ENCODE measurements at regions not wholly inside any gene's neighbourhood (a gene's known extent, or its start where the extent isn't known, plus 50 kb on each side); places are given as distances from the start of the nearest gene placed in this dataset.

GRCh38 chr20:60131375-60131774, 173.2 kb downstream of the CDH26 start:
- DNase-seq (ENCODE audit: low read depth) = no peak

- DNase-seq (ENCODE audit: low read depth) = no peak
These were observed 174.1 kb downstream of the CDH26 start for GRCh38 chr20:60132162-60132826.

- DNase-seq (ENCODE audit: low read depth) = no peak
These were observed 174.8 kb downstream of the CDH26 start for GRCh38 chr20:60132827-60133670.

GRCh38 chr20:60135276-60135675, 177.1 kb downstream of the CDH26 start:
- no peak for DNase-seq (ENCODE audit: low read depth)

GRCh38 chr20:60136645-60137401, 178.6 kb downstream of the CDH26 start:
- no peak for DNase-seq (ENCODE audit: low read depth)

GRCh38 chr20:60137657-60138245, 179.5 kb downstream of the CDH26 start:
- DNase-seq (ENCODE audit: low read depth) = peak; percentile 12

- DNase-seq (ENCODE audit: low read depth) = peak; percentile 15
These were observed 180.3 kb downstream of the CDH26 start for GRCh38 chr20:60138256-60139220.

GRCh38 chr20:60139663-60140446, 181.6 kb downstream of the CDH26 start:
- DNase-seq (ENCODE audit: low read depth) = no peak

GRCh38 chr20:60142587-60142986, 184.4 kb downstream of the CDH26 start:
- no peak for DNase-seq (ENCODE audit: low read depth)

GRCh38 chr20:60143261-60143842, 185.1 kb downstream of the CDH26 start:
- no peak for DNase-seq (ENCODE audit: low read depth)

- no peak for DNase-seq (ENCODE audit: low read depth)
These were observed 186.2 kb downstream of the CDH26 start for GRCh38 chr20:60144404-60144803.

GRCh38 chr20:60144974-60145527, 186.8 kb downstream of the CDH26 start:
- no peak for DNase-seq (ENCODE audit: low read depth)

GRCh38 chr20:60147004-60147403, 188.8 kb downstream of the CDH26 start:
- no peak for DNase-seq (ENCODE audit: low read depth)

- no peak for DNase-seq (ENCODE audit: low read depth)
These were observed 190.7 kb downstream of the CDH26 start for GRCh38 chr20:60148885-60149284.

GRCh38 chr20:60152792-60153191, 194.6 kb downstream of the CDH26 start:
- DNase-seq (ENCODE audit: low read depth) = no peak

GRCh38 chr20:60160451-60161145, 202.4 kb downstream of the CDH26 start:
- DNase-seq (ENCODE audit: low read depth) = no peak

- no peak for DNase-seq (ENCODE audit: low read depth)
These were observed 209.6 kb downstream of the CDH26 start for GRCh38 chr20:60167812-60168211.

GRCh38 chr20:60168963-60169362, 210.7 kb downstream of the CDH26 start:
- no peak for DNase-seq (ENCODE audit: low read depth)

GRCh38 chr20:60170116-60170515, 211.9 kb downstream of the CDH26 start:
- no peak for DNase-seq (ENCODE audit: low read depth)
